ENCODE measurements at regions not wholly inside any gene's neighbourhood (a gene's known extent, or its start where the extent isn't known, plus 50 kb on each side); places are given as distances from the start of the nearest gene placed in this dataset.

- TF ChIP-seq, protein P1, sequence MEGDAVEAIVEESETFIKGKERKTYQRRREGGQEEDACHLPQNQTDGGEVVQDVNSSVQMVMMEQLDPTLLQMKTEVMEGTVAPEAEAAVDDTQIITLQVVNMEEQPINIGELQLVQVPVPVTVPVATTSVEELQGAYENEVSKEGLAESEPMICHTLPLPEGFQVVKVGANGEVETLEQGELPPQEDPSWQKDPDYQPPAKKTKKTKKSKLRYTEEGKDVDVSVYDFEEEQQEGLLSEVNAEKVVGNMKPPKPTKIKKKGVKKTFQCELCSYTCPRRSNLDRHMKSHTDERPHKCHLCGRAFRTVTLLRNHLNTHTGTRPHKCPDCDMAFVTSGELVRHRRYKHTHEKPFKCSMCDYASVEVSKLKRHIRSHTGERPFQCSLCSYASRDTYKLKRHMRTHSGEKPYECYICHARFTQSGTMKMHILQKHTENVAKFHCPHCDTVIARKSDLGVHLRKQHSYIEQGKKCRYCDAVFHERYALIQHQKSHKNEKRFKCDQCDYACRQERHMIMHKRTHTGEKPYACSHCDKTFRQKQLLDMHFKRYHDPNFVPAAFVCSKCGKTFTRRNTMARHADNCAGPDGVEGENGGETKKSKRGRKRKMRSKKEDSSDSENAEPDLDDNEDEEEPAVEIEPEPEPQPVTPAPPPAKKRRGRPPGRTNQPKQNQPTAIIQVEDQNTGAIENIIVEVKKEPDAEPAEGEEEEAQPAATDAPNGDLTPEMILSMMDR (IDR thresholded peaks at IDR 0.05; ENCODE audit: borderline replicate concordance, extremely low read depth, low read length, poor library complexity, severe bottlenecking) = no peak
- no peak for TF ChIP-seq EZH2 (IDR thresholded peaks at IDR 0.05; ENCODE audit: borderline replicate concordance, low read depth, low read length, severe bottlenecking)
Measured at GRCh38 chr9:107410420-107410819, 79.1 kb downstream of the KLF4 start.

Measured in DND-41 (cell line).